ENCODE measurements at regions not wholly inside any gene's neighbourhood (a gene's known extent, or its start where the extent isn't known, plus 50 kb on each side); places are given as distances from the start of the nearest gene placed in this dataset.

DNA sequence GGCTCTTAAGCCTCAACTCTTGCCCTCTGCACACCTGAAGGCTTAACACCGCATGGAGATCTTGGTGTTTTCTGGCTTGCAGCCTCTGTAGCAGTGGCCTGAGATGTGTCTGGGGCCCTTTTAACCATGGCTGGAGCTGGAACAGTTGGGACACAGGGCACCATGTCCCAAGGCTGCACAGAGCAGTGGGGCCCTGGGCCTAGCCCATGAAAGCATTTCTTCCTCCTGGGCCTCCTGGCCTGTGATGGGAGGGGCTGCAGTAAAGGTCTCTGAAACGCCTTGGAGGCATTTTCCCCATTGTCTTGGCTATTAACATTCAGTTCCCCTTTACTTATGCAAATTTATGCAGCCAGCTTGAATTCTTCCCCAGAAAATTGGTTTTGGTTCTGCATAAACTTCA is 735.5 kb upstream of the ALCAM start:
- no peak for DNase-seq (ENCODE audit: extremely low spot score)
- ChIA-PET CTCF (no interaction called here), POLR2A (no interaction called here)
- TF ChIP-seq CTBP1 (IDR thresholded peaks at IDR 0.05; ENCODE audit: borderline replicate concordance) = no peak
- TF ChIP-seq L3MBTL2 (conservative IDR thresholded peaks at IDR 0.05) = no peak
- TF ChIP-seq HDGF (IDR thresholded peaks at IDR 0.05; ENCODE audit: borderline replicate concordance) = no peak
- no peak for TF ChIP-seq TARDBP (IDR thresholded peaks at IDR 0.05)
- TF ChIP-seq FOXK2 (IDR thresholded peaks at IDR 0.05) = no peak
- no peak for TF ChIP-seq ELF4 (IDR thresholded peaks at IDR 0.05)
- TF ChIP-seq SP1 (IDR thresholded peaks at IDR 0.05) = no peak
- no peak for TF ChIP-seq NFRKB (IDR thresholded peaks at IDR 0.05)
- no peak for TF ChIP-seq SUZ12 (IDR thresholded peaks at IDR 0.05)
- TF ChIP-seq, protein P1, sequence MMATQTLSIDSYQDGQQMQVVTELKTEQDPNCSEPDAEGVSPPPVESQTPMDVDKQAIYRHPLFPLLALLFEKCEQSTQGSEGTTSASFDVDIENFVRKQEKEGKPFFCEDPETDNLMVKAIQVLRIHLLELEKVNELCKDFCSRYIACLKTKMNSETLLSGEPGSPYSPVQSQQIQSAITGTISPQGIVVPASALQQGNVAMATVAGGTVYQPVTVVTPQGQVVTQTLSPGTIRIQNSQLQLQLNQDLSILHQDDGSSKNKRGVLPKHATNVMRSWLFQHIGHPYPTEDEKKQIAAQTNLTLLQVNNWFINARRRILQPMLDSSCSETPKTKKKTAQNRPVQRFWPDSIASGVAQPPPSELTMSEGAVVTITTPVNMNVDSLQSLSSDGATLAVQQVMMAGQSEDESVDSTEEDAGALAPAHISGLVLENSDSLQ (IDR thresholded peaks at IDR 0.05) = no peak
- no peak for TF ChIP-seq FOXM1 (IDR thresholded peaks at IDR 0.05; ENCODE audit: borderline replicate concordance)

DNA sequence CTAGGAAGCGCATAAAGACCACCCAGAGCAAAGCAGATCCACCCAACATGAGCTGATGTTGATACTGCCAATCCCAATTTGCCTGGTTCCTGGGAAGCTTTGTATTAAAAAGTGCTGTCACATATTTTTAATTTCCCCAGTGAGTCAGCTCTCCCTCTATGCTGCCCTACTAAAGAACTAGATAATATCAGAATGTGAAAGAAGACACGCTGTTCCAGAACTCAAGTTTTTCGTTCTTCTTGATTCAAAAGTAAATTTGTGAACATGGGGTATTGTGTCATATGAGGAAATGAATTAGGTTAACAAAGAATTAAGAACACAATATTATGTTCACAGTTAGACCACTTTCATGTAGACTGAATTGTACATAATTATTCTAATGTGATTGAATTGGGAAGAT is 734.2 kb upstream of the ALCAM start:
- ChIA-PET POLR2A (no interaction called here), CTCF (no interaction called here)
- TF ChIP-seq, protein P1 (IDR thresholded peaks at IDR 0.05) = no peak
- TF ChIP-seq TARDBP (IDR thresholded peaks at IDR 0.05) (no peak), ELF4 (IDR thresholded peaks at IDR 0.05) (no peak)
- no peak for DNase-seq (ENCODE audit: extremely low spot score)

DNA sequence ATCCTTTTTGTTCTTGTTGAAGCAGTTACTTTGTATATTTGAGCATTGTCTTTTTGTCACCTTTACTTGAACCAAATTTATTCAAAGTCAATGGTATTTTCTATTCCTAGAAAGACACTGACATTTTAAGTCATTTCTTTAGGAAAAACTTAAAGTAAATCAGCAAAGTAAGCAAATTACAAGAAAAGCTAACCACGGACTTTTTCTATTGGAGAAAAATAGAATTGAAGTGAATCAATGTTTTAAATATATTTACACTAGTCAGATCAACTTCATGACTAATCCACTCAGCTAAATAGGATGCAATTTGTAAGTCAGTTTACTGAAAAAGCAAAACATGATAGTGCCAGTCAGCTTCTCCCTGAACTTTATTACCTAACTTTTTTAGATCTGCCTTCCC is 733.8 kb upstream of the ALCAM start:
- DNase-seq (ENCODE audit: extremely low spot score) = no peak
- TF ChIP-seq CTBP1 (IDR thresholded peaks at IDR 0.05; ENCODE audit: borderline replicate concordance) = no peak
- POLR2A ChIA-PET = no interaction called here
- CTCF ChIA-PET = no interaction called here

DNA sequence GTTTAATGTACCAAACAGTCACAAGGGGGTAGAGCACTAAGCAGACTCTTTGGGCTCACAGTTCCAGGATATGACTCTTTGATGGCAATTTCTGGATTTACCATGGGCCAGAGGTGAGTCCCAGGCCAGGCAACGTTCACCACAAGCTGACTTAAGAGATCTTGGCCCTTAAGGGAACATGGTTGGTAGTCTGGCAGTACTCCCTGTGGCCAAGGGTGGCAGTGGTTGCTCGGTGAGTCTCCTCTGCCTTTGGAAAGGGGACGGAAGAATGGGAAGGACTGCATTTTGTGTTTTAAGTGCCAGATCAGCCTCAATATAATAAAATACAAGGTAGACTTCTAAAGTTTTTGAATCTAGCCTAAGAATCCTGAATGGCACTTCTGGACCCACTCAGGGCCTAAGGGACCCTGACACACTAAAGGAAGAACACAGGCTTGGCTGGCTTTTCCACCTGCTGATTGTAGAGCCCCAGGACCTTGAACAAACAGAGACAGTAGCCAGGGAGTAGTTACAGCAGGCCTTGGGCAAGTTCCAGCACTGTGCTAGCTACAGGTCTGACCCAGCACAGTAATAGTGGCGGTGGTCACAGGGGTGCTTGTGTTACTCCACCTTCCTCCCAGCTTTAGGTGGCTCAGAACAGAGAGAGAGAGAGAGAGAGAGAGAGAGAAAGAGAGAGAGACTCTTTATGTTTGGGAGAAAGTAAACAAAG is 730.7 kb upstream of the ALCAM start:
- ChIA-PET POLR2A (no interaction called here), CTCF (no interaction called here)
- no peak for TF ChIP-seq NFRKB (IDR thresholded peaks at IDR 0.05)
- TF ChIP-seq SP1 (IDR thresholded peaks at IDR 0.05) = no peak
- no peak for TF ChIP-seq FOXA1 (IDR thresholded peaks at IDR 0.05)
- TF ChIP-seq ARNT (IDR thresholded peaks at IDR 0.05) = no peak
- no peak for TF ChIP-seq TARDBP (IDR thresholded peaks at IDR 0.05)
- no peak for TF ChIP-seq L3MBTL2 (conservative IDR thresholded peaks at IDR 0.05)
- TF ChIP-seq CTBP1 (IDR thresholded peaks at IDR 0.05; ENCODE audit: borderline replicate concordance) = no peak
- TF ChIP-seq FOXM1 (IDR thresholded peaks at IDR 0.05; ENCODE audit: borderline replicate concordance) = no peak
- no peak for TF ChIP-seq SUZ12 (IDR thresholded peaks at IDR 0.05)
- TF ChIP-seq HDGF (IDR thresholded peaks at IDR 0.05; ENCODE audit: borderline replicate concordance) = no peak
- TF ChIP-seq FOXK2 (IDR thresholded peaks at IDR 0.05) = no peak
- no peak for TF ChIP-seq LEF1 (IDR thresholded peaks at IDR 0.05; ENCODE audit: borderline replicate concordance)
- TF ChIP-seq BHLHE40 (IDR thresholded peaks at IDR 0.05; ENCODE audit: borderline replicate concordance) = no peak
- TF ChIP-seq, protein P1 (IDR thresholded peaks at IDR 0.05) = no peak
- no peak for TF ChIP-seq ELF4 (IDR thresholded peaks at IDR 0.05)
- no peak for TF ChIP-seq ZNF384 (IDR thresholded peaks at IDR 0.05)
- peak; percentile 6 for DNase-seq (ENCODE audit: extremely low spot score)

DNA sequence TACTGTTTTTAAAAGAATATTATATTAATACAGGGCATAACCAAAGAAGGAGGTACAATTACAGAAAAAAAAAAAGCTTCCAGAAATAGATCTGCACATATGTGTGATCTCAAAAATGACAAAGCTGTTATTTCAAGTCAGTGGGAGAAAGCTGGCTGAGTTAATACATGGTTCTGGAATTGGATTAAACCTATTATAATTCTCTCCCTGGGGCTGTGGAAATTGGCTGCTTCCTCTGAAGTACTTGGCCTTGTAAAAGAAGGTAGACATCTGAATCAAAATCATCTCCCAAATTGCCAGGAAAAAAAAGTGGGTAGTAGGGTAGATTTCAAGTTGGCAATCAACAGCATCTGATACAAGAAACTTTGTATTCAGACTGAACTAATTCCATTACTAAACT is 723.9 kb upstream of the ALCAM start:
- ChIA-PET POLR2A (no interaction called here), CTCF (no interaction called here)
- TF ChIP-seq TARDBP (IDR thresholded peaks at IDR 0.05) (no peak), HDGF (IDR thresholded peaks at IDR 0.05; ENCODE audit: borderline replicate concordance) (no peak), NFRKB (IDR thresholded peaks at IDR 0.05) (no peak), FOXK2 (IDR thresholded peaks at IDR 0.05) (no peak), ZNF384 (IDR thresholded peaks at IDR 0.05) (no peak), CTBP1 (IDR thresholded peaks at IDR 0.05; ENCODE audit: borderline replicate concordance) (no peak), FOXA1 (IDR thresholded peaks at IDR 0.05) (no peak), ARNT (IDR thresholded peaks at IDR 0.05) (no peak), SP1 (IDR thresholded peaks at IDR 0.05) (no peak), FOXM1 (IDR thresholded peaks at IDR 0.05; ENCODE audit: borderline replicate concordance) (no peak)
- TF ChIP-seq, protein P1 (IDR thresholded peaks at IDR 0.05) = no peak
- no peak for DNase-seq (ENCODE audit: extremely low spot score)

DNA sequence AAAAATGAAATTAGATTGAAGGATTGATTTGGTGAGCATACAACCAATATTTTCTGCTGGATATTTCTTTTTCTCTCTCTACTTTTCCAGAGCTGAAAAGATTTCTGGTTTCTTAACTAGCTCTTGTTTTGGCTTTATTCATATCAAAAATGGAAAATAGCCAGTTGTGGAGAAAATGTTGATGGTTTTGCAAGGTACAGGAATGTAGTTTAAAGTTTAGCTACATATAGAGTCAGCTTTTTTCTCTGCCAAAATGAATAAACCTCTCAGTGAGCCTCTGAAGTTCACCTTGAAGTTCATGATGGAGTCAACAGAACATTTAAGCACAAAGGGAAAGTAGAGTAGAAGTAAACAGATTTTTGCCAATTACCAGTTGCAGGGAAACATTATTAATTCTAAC is 720.5 kb upstream of the ALCAM start:
- no peak for TF ChIP-seq CTBP1 (IDR thresholded peaks at IDR 0.05; ENCODE audit: borderline replicate concordance)
- TF ChIP-seq NFRKB (IDR thresholded peaks at IDR 0.05) = no peak
- no peak for TF ChIP-seq SP1 (IDR thresholded peaks at IDR 0.05)
- no peak for TF ChIP-seq LEF1 (IDR thresholded peaks at IDR 0.05; ENCODE audit: borderline replicate concordance)
- TF ChIP-seq FOXA1 (IDR thresholded peaks at IDR 0.05) = no peak
- TF ChIP-seq HDGF (IDR thresholded peaks at IDR 0.05; ENCODE audit: borderline replicate concordance) = no peak
- no peak for TF ChIP-seq ARNT (IDR thresholded peaks at IDR 0.05)
- no peak for TF ChIP-seq ZNF384 (IDR thresholded peaks at IDR 0.05)
- TF ChIP-seq L3MBTL2 (conservative IDR thresholded peaks at IDR 0.05) = no peak
- DNase-seq (ENCODE audit: extremely low spot score) = no peak
- ChIA-PET POLR2A (no interaction called here), CTCF (no interaction called here)

All from HEK293T (cell line).